ENCODE measurements at regions not wholly inside any gene's neighbourhood (a gene's known extent, or its start where the extent isn't known, plus 50 kb on each side); places are given as distances from the start of the nearest gene placed in this dataset.
A peak's percentile ranks its signal among the peaks of the same experiment; 100 is the strongest.

DNA sequence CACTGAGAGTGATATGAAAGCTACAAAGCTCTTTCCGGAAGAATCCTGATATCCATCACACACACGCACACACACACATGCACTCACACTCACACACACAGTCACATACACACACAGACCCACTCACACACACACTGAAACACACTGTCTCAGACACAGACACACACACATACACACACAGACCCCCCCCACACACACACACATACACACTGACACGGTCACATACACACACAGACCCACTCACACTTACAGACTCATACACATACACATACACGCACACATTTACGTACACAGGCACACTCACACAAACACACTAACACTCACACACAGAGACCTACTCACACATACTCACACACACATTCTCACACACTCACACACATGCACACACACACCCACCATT, 58.6 kb downstream of the LIG4 start:
- DNase-seq: no peak

DNA sequence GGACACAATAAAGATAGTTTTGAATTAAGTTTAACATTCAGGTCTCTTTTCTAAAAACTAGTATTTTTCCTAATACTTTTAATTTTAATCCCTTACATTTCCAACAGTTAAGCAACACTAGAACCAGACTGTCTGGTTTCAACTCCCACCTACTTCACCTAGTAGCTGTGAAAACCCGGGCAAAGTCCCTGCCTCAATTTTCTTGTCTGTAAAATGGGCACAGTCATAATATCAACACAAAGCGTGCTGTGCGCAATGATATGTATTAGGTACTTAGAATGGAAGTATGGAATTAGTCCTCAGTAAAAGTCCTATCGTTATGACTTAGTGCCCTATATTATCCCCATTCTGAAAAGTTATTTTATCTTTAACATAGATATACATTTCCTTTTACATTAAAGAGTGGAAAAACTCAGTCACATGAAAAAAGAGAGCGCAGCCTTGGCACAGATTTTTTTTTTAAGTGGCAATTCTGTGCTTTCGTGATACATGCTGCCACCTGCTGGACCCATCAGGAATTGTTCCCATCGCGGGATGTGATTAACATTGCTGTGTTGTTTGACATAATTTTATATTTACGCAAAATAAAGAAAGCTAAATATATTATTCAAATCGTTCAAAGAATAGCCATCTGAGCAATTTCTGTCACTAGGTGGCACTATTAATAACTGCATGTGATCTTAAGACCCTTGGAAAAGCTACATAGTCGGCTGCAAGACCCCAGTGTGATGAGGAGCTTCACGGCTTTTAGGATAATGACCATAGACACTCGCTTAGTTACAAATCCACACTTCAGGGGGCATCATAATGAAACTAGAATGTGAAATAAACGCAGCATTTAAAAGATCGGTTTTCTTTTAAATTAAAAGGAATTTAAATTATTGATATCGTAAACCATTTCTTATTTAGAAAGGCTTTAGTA, 59.9 kb downstream of the LIG4 start:
- DNase-seq: peak; percentile 63 to 69

DNA sequence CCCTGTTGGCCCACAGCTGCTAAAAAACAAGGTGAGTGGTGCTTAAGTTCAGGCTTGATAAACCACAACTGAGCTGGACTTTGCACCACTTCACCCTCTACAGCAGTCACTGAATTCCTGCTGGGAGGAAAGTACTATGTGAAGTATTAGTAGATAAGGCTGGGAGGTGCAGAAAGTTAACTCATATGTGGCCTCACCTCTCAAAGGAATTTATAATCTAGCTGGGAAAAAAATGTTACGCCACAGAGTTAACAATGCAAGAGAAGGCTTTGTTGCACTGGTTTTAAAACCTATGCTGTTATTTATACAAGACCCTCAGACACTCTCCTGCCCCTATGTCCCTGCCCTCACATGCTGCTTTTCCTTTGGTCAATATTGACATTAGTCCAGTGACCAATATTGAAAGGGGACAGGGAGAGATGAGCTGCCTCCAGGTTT, 60.9 kb downstream of the LIG4 start:
- DNase-seq: no peak

GRCh38 chr13:108146642-108147041, 68.7 kb downstream of the LIG4 start:
- no peak for DNase-seq

GRCh38 chr13:108142702-108143436, 72.5 kb downstream of the LIG4 start:
- DNase-seq: no peak

- DNase-seq: no peak
These were observed 78.2 kb downstream of the LIG4 start for GRCh38 chr13:108137176-108137575.

- DNase-seq: no peak
These were observed 87.9 kb downstream of the LIG4 start for GRCh38 chr13:108127406-108127805.

- no peak for DNase-seq
These were observed 89.3 kb downstream of the LIG4 start for GRCh38 chr13:108126056-108126455.

DNA sequence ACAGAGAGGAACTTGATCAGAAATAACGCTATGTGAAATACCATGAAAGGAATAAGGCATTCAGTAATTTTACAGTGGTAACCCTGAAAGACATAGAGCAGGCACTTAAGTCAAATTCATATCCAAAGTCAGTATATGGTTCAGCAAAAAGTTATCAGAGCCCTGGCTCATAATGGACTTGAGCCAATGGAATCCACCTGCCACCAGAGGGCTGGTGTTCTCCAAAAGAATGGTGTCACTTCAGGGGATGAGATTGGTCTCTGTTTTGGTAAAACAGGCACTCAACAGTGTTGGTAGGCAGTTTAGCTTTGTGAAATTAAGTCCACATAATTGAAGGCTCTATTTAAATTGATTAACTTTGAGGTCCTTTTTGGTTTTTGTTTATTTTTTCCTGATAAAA, 93.9 kb downstream of the LIG4 start:
- DNase-seq: no peak

- no peak for DNase-seq
These were observed 94.5 kb downstream of the LIG4 start for GRCh38 chr13:108120856-108121255.

DNA sequence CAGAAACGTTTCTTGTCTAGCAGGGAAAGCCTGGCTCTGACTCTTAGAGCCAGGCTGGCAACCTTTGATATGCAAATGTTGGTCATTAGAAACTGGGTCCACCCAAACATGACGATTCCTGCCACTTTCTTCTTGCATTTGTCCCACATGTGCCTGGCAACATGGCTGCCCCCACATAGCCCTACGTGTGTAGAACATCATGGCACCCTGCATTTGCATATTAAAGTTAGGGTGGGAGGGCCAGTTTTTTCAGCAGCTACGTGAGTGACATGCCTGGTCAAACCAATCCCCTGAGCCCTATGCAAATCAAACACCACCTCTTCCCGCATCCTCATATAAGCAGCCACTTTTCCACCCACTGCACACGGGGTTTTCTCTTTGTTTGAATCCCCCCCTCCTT, 95.0 kb downstream of the LIG4 start:
- no peak for DNase-seq

GRCh38 chr13:108115738-108116137, 99.6 kb downstream of the LIG4 start:
- no peak for DNase-seq

DNA sequence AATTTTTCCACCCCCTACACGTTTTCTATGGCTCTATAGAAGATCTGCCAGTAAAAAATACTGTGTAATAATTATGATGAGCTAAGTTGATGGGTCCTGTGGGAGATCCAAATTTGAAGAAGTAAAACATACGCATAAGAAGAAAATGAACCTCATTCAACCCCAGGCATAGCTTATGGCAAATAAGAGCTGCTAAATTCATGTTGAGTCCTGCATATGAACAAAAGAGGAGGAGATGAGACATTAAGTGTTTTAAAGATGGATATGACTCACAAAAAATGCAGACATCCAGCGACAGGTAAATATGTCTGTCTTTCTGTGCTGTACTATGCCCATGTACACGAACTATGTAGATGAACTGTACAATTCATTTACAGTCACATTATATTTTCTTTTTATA, 101.9 kb downstream of the LIG4 start:
- no peak for DNase-seq

DNA sequence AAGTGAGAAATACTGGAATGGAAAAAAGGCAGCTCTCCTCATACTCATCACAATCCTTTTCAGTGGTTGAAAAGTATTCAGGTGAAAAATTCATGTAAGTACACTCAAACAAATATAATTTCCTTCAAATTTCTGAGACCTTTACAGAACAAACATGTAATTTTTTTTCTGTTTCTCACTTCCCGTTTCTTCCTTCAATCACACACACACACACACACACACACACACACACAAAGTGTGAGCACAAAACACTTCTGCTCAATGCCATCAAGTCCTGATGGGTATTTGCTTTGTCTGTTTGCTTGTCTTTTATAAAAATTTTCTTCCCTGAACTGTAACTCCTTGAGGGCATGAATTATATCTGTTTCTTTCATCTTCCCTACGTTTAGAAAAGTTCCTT, 110.6 kb downstream of the LIG4 start:
- DNase-seq: no peak

- DNase-seq: no peak
These were observed 112.6 kb downstream of the LIG4 start for GRCh38 chr13:108102771-108103170.

- DNase-seq: no peak
These were observed 118.9 kb downstream of the LIG4 start for GRCh38 chr13:108096301-108096915.

DNA sequence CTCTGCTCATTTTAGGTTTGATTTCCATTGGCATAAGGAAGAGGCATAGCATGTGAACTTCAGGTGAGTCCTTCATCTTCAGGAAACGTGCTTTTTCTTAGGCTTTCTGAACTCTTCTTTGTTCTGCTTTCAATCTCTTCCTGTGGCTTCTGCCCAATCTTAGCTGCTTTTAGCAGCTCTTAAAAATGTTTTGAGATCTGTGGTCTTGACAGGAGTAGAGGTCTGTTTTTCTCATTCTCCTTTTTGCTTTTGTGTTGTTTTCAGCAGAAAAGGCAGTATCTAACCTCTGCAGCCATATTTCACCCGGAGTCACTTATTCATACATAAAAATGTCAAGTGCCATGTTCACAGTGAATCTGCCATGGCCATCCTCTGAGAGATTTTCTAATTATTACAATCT, 120.3 kb downstream of the LIG4 start:
- no peak for DNase-seq

GRCh38 chr13:108093616-108094015, 121.7 kb downstream of the LIG4 start:
- no peak for DNase-seq

DNA sequence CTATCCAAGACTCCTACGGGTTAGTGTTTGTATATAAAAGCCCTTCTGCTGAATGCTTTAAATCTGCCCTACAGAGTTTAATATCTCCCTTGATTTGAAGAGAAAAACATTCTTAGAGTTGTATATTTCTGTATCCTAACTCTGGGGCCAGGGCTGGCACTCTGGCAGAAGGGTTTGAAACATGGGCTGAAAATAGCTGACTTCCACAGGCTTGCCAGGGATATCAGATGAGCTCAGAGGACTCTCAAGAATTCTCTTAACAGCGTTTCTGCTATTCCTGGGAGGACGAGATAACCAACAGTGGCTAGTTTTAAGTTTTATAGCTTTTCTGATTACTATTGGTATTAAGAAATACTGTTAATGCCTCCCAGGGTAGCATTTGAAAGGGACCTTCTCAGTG, 127.5 kb downstream of the LIG4 start:
- no peak for DNase-seq

DNA sequence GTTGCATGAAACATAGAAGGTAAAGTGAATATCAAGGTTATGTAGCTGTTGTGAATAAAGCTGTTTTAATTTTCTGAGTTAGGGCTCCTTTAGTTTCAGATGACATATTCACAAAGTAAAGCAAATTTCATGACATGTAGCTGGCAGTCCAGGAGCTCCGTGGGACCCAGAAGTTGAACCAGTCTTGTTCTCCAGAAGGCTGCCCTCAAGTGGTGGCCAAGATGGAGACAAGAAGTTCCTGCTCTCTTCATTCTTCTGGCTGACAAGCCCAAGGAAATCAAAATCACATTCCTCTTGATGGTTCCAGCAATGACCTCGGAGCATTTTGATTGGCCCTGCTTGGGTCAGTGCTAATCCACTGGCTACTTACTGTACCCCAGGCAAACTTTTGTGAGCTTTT, 128.7 kb downstream of the LIG4 start:
- DNase-seq: no peak

DNA sequence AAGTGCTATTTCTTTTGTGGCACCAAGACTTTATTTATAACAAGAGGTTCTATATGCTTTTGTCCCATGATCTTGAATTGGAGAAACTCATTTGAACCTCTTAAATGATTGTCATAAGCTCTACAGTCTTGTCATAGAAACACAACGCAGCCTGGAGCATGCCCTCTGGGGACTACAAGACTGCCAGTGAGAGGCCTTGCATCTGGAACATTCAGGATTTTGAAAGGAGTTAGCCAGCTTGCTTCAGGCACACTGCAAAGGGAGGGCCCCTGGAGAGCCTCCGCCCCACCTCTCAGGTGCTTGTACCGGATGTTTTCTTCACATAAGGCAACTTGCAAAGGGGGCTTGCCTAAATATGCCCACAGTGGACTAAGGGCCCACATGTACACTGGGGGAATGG, 130.5 kb downstream of the LIG4 start:
- no peak for DNase-seq

DNA sequence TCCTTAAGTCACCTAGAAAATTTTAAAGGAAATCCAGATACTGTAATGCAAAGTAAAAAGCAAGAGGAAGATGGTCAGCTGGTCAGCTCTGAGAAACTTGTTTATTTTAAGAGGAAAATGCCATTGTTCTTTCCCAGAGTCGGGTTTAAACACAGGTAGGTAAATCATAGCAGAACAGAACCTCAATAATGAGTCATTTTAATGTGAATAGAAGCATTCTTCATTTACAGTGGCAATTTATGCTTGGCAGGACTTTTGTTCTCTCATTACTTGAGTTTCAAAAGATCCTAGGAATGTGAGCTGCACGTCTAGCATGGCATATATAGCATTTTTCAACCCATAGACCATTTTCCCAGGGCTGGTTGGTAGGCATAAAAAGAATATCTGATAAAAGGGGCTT, 132.3 kb downstream of the LIG4 start:
- DNase-seq: no peak

DNA sequence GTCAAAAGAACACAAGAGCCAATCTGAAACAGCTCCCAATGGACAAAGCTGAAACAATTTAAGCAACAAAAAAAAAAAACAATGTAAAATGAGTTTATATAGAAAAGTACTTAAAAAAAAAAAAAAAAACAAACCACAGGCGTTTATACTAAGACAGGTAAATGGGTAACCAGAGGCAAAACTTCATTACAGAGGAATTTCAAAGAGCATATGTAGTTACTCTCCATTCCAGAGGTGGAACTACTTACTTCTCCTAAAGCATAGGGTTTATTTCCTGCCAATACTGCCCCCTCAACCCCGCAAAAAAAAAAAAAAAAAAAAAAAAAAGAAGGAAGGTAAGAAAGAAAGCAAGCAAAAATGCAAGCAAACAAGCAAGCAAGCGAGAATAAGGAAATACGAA, 132.9 kb downstream of the LIG4 start:
- no peak for DNase-seq

GRCh38 chr13:108077284-108077683, 138.1 kb downstream of the LIG4 start:
- no peak for DNase-seq

Measured in stimulated activated CD4-positive, alpha-beta T cell treated with anti-CD3 and anti-CD28 coated beads, Interleukin-2, amount 100 ng/mL, for 24 hours (primary cell).